Stomach (tissue), 8 donors: ENCODE measurements at regions not wholly inside any gene's neighbourhood (a gene's known extent, or its start where the extent isn't known, plus 50 kb on each side); places are given as distances from the start of the nearest gene placed in this dataset.

Source experiments
- DNase-seq, 2 donors: peaks; one replicate each; pipeline versions ENCODE4 v3.0.0 to v3.0.0-alpha.2; 2013 to 2019
- H3K27ac ChIP-seq, 5 donors: fragments of 200-600 bp in 4 of 5; sonication (generic) in 4 of 5; one replicate each; pipeline ENCODE4 v1.5.1; 2013 to 2019; ENCODE audit warnings: mild to moderate bottlenecking in 1 of 5, moderate library complexity in 1 of 5
- H3K27me3 ChIP-seq, 3 donors: fragments of 200-600 bp; sonication (generic); one replicate each; pipeline ENCODE4 v1.5.1; 2017 to 2019; ENCODE audit warnings: mixed run types in 1 of 3
- H3K36me3 ChIP-seq, 4 donors: fragments of 200-600 bp; sonication (generic); 1 replicate in 3 of 4; 2 replicates in 1 of 4; pipeline ENCODE4 v1.5.1; 2016 to 2019
- H3K4me1 ChIP-seq, 4 donors: fragments of 200-600 bp; sonication (generic); one replicate each; pipeline ENCODE4 v1.5.1; 2016 to 2019
- H3K4me3 ChIP-seq, 4 donors: fragments of 200-600 bp; sonication (generic) in 3 of 4; one replicate each; pipeline ENCODE4 v1.5.1; 2016 to 2019; ENCODE audit warnings: mild to moderate bottlenecking in 1 of 4
- H3K9me3 ChIP-seq, 4 donors: fragments of 200-600 bp; sonication (generic); one replicate each; pipeline ENCODE4 v1.5.1; 2016 to 2019
- CTCF ChIP-seq, 7 experiments: fragments of 450-650 bp in 4 of 7; fragments of 200-600 bp in 3 of 7; sonication (generic) in 3 of 7; IDR thresholded peaks; one replicate each; pipeline ENCODE4 v1.5.1; 2016 to 2019; ENCODE audit warnings: antibody characterized with exemption in 7 of 7, control low read depth in 2 of 7, mild to moderate bottlenecking in 1 of 7
- EP300 ChIP-seq: sonication (generic); formaldehyde crosslinking; IDR thresholded peaks from one replicate; pipeline ENCODE4 v1.6.1; 2017; ENCODE audit warnings: antibody characterized with exemption
- POLR2A ChIP-seq, 4 donors: fragments of 450-650 bp; IDR thresholded peaks; one replicate each; pipeline ENCODE4 v1.6.1; 2016; ENCODE audit warnings: antibody characterized with exemption in 4 of 4, control low read depth in 2 of 4, mild to moderate bottlenecking in 1 of 4, moderate library complexity in 1 of 4
- POLR2AphosphoS5 ChIP-seq, 3 donors: sonication (generic); formaldehyde crosslinking; IDR thresholded peaks; one replicate each; pipeline ENCODE4 v1.6.1; 2016; ENCODE audit warnings: antibody characterized with exemption in 3 of 3
- WGBS, 5 donors: extraction: QIAGEN DNeasy Blood & Tissue Kit in 3 of 5; methylation state at CpG; one replicate each; pipeline versions ENCODE4 v1.1.5 to v1.1.7; 2013 to 2018; 5-methylcytosine and 5-hydroxymethylcytosine counted together
- intact Hi-C: fragments of 100-400 bp; cut with DNase I; formaldehyde crosslinking; loops from one replicate; pipeline ENCODE4 v1.15.1; 2023; ENCODE audit warnings: low total_unique reads
- small RNA-seq, 4 donors: library from RNA; depleted of rRNA; stranded (forward); fragments of <200 nt; gene quantifications; one replicate each; pipeline ENCODE3, GENCODE V24; 2016
- donor health status: healthy with polysubstance abuse.
- donor health status: Bipolar disorder and iron deficiency.
- donor health status: healthy.

GRCh38 chr13:34886987-34887386 is 55.1 kb upstream of the NBEA start:
- Histone ChIP-seq H3K27ac (no peak overlapping the region), H3K4me1 (peaks cover 0 to 5% (median 0%) of the 10 kb centered on the region in 4 donors), H3K9me3 (no peaks in the 10 kb centered on the region), H3K27me3 (no peaks in the 10 kb centered on the region), H3K4me3 (no peak overlapping the region), H3K36me3 (no peaks in the 10 kb centered on the region)
- DNase-seq = no peak
- intact Hi-C loops = no loop called here
- TF ChIP-seq POLR2A (IDR thresholded peaks at IDR 0.05) (no peak), EP300 (no peak), CTCF (IDR thresholded peaks at IDR 0.05) (no peak), POLR2AphosphoS5 (IDR thresholded peaks at IDR 0.05) (no peak)
- WGBS, 5 donors = 43 to 68% (median 57%) methylated on average over 1 of the region's 1 CpG

Small RNA genes in the stretch of these regions (small RNA-seq; reads per million reads assigned to genes)
- gene AL356321.1 (0 reads per million in 4 donors), gene RF00402 (0 reads per million in 4 donors)
